GM12891 (cell line): ENCODE measurements at regions not wholly inside any gene's neighbourhood (a gene's known extent, or its start where the extent isn't known, plus 50 kb on each side); places are given as distances from the start of the nearest gene placed in this dataset.

Source experiments
- DNase-seq: peaks from one replicate; pipeline ENCODE4 v3.0.0; 2011; ENCODE audit warnings: low spot score; ENCODE audit not compliant: insufficient read length
- FAIRE-seq: peaks from 2 replicates; lab custom pipeline; 2011; peaks lifted over from hg19 to GRCh38; lab: Jason Lieb, UNC
- PAX5 ChIP-seq: IDR thresholded peaks from 2 replicates; pipeline ENCODE4 v1.6.1; 2011; ENCODE audit warnings: low read length, moderate library complexity, mild to moderate bottlenecking; ENCODE audit not compliant: insufficient read depth, severe bottlenecking
- POLR2A ChIP-seq: IDR thresholded peaks from 2 replicates; pipeline ENCODE4 v1.6.1; 2011; ENCODE audit warnings: low read depth, low read length, control low read depth
- POLR2AphosphoS5 ChIP-seq: IDR thresholded peaks from 2 replicates; pipeline ENCODE4 v1.6.1; 2011; ENCODE audit warnings: low read depth, low read length, control low read depth
- POU2F2 ChIP-seq: IDR thresholded peaks from 2 replicates; pipeline ENCODE4 v1.6.1; 2011; ENCODE audit warnings: low read depth, mild to moderate bottlenecking, control low read depth, low read length, moderate library complexity
- SPI1 ChIP-seq: IDR thresholded peaks from 2 replicates; pipeline ENCODE4 v1.6.1; 2011; ENCODE audit warnings: low read depth, low read length, control low read depth
- TAF1 ChIP-seq: IDR thresholded peaks from 2 replicates; pipeline ENCODE4 v1.6.1; 2011; ENCODE audit warnings: low read depth, low read length, control low read depth

GRCh38 chr2:81987370-81987769 lies 1682.8 kb upstream of the LRRTM1 start:
- no peak for TF ChIP-seq POU2F2
- no peak for TF ChIP-seq SPI1
- TF ChIP-seq POLR2AphosphoS5: no peak
- TF ChIP-seq PAX5: no peak
- TF ChIP-seq POLR2A: no peak
- no peak for TF ChIP-seq TAF1
- FAIRE-seq (no peak), DNase-seq (no peak)

DNA sequence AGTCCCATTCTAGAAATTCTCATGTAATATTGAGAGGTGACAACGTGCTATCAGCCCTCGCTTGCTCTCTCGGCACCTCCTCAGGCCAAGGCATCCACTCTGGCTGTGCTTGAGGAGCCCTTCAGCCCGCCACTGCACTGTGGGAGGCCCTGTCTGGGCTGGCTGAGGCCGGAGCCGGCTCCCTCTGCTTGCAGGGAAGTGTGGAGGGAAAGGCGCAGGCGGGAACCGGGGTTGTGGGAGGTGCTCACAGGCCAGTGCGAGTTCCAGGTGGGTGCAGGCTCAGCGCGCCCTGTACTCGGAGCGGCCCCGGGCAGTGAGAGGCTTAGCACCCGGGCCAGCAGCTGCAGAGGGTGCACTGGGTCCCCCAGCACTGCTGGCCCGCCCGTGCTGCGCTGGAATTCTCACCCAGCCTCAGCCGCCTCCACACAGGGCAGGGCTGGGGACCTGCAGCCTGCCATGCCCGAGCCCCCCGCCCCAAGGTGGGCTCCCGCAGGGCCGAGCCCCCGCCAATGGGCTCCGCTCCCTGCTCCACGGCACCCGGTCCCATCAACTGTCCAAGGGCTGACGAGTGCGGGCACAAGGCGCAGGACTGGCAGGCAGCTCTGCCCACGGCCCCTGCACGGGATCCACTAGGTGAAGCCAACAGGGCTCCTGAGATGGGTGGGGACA lies 1680.6 kb upstream of the LRRTM1 start:
- no peak for FAIRE-seq
- no peak for TF ChIP-seq SPI1
- no peak for TF ChIP-seq TAF1
- no peak for TF ChIP-seq PAX5
- TF ChIP-seq POLR2AphosphoS5: no peak
- TF ChIP-seq POLR2A: no peak
- no peak for TF ChIP-seq POU2F2

GRCh38 chr2:81981585-81981984 lies 1677.0 kb upstream of the LRRTM1 start:
- FAIRE-seq (no peak), DNase-seq (no peak)
- TF ChIP-seq TAF1 (no peak), POU2F2 (no peak), POLR2AphosphoS5 (no peak), POLR2A (no peak), PAX5 (no peak), SPI1 (no peak)

More for the DNA sequence above, 1680.6 kb upstream of the LRRTM1 start:
- DNase-seq: no peak

DNA sequence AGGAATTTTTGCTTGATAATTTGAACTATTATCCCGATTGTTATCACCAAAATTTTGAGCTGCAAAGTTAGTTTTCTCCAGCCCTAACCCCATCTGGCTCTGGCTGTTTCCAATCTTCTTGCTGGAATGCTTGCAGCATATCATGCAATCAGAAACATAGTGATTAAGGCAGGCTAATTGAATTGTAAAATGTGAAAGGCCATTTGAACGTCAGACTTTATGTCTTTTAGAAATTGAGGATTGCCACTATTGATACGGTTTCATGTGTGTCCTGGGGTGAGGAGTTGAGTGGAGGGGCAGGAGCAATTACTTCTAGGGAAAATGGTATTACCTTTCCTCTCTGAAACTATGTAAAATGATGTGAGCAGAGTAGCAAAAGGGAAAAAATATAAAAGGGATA lies 1674.5 kb upstream of the LRRTM1 start:
- FAIRE-seq: no peak
- TF ChIP-seq TAF1: no peak
- TF ChIP-seq SPI1: no peak
- no peak for TF ChIP-seq PAX5
- no peak for TF ChIP-seq POU2F2
- TF ChIP-seq POLR2A: no peak
- no peak for TF ChIP-seq POLR2AphosphoS5
- no peak for DNase-seq

- no peak for TF ChIP-seq POLR2AphosphoS5
- DNase-seq (no peak), FAIRE-seq (no peak)
Measured at GRCh38 chr2:81976998-81977397, 1672.4 kb upstream of the LRRTM1 start.

- FAIRE-seq (no peak), DNase-seq (no peak)
- TF ChIP-seq TAF1 (no peak), POLR2A (no peak), POU2F2 (no peak), PAX5 (no peak), SPI1 (no peak), POLR2AphosphoS5 (no peak)
Measured at GRCh38 chr2:81974216-81974615, 1669.7 kb upstream of the LRRTM1 start.

DNA sequence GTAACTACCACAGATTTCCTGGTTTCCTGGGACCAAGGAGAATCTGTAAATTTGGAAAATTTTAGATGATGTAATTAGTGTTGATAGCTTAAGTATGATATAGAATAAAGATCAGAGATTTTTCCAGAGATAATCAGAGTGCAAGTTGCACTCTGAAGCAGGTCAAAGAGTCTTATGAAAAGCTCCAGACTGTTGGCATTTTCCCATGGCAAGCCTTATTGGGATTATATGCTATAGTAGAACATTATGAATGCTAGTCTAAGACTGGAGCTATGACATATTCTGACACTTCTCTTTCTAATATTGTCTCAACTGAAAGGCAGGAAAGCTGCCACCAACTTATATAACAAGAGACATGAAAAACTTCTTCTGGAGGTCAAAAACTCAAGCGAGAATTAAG lies 1638.3 kb upstream of the LRRTM1 start:
- no peak for TF ChIP-seq POU2F2
- no peak for TF ChIP-seq POLR2A
- TF ChIP-seq PAX5: no peak
- TF ChIP-seq TAF1: no peak
- no peak for TF ChIP-seq POLR2AphosphoS5
- no peak for TF ChIP-seq SPI1
- FAIRE-seq (no peak), DNase-seq (no peak)

DNA sequence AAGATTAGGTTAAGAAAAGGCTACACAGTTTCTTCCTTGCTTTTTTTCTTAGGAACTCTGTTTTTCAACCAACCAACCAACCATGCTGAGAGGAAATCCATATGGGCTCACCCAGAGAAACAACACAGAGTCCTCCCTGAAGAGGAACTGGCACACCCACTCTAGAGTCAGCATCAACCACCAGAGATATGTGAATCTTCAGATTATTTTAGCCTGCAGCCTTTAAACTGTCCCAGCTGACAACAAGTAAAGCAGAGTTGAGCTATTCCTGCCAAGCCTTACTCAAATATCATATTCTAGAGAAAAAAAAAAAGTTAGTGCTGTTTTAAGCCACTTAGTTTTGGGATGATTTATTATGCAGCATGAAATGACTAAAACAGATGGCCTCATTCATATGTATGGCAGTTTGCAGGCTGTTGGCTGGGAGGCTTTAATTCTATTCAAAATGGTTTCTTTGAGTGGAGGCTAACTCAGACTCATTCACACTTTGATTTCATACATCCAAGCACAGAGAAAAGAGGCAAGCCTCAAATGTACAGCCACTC lies 1637.7 kb upstream of the LRRTM1 start:
- TF ChIP-seq POLR2AphosphoS5 (no peak), POU2F2 (no peak), POLR2A (no peak), SPI1 (no peak), PAX5 (no peak), TAF1 (no peak)
- DNase-seq (no peak), FAIRE-seq (no peak)

- no peak for DNase-seq
- no peak for FAIRE-seq
- TF ChIP-seq POU2F2 (no peak), POLR2A (no peak), PAX5 (no peak), TAF1 (no peak), SPI1 (no peak), POLR2AphosphoS5 (no peak)
Measured at GRCh38 chr2:81940266-81940955, 1635.9 kb upstream of the LRRTM1 start.
